Pancreas (tissue), 10 donors: ENCODE measurements at regions not wholly inside any gene's neighbourhood (a gene's known extent, or its start where the extent isn't known, plus 50 kb on each side); places are given as distances from the start of the nearest gene placed in this dataset.

Experiments
- ATAC-seq, 4 donors: fragments of 200-7000 bp; cut with Tn5 transposase; one replicate each; pipeline versions ENCODE4 v1.8.0 to v1.9.1; 2020; ENCODE audit warnings: mild to moderate bottlenecking in 4 of 4, moderate library complexity in 4 of 4
- DNase-seq, 6 donors: peaks; one replicate each; pipeline ENCODE4 v3.0.0-alpha.2; 2020
- FAIRE-seq: peaks from 2 replicates; lab custom pipeline; 2012; peaks lifted over from hg19 to GRCh38; lab: Jason Lieb, UNC
- H3K27ac ChIP-seq, 4 donors: fragments of 200-600 bp; sonication (generic); 1 replicate in 3 of 4; 2 replicates in 1 of 4; pipeline versions ENCODE4 v1.5.0 to v1.8.0; 2020
- H3K27me3 ChIP-seq, 4 donors: fragments of 200-600 bp; one replicate each; pipeline ENCODE4 v1.8.0; 2021
- H3K36me3 ChIP-seq, 3 donors: fragments of 200-600 bp; sonication (generic) in 1 of 3; one replicate each; pipeline versions ENCODE4 v1.5.0 to v1.8.0; 2020 to 2021
- H3K4me1 ChIP-seq, 3 donors: fragments of 200-600 bp; one replicate each; pipeline ENCODE4 v1.8.0; 2021
- H3K4me3 ChIP-seq, 4 donors: fragments of 200-600 bp; sonication (generic) in 2 of 4; one replicate each; pipeline versions ENCODE4 v1.5.0 to v1.8.0; 2020 to 2021
- H3K9me3 ChIP-seq, 4 donors: fragments of 200-600 bp; one replicate each; pipeline ENCODE4 v1.8.0; 2021
- CTCF ChIP-seq, 4 donors: fragments of 200-600 bp; sonication (generic) in 3 of 4; IDR thresholded peaks; one replicate each; pipeline versions ENCODE4 v1.5.0 to v1.8.0; 2021; ENCODE audit warnings: antibody characterized with exemption in 4 of 4
- WGBS, 2 donors: extraction: QIAGEN DNeasy Blood & Tissue Kit; methylation state at CpG; one replicate each; pipeline ENCODE4 v1.1.7; 2013; 5-methylcytosine and 5-hydroxymethylcytosine counted together
- intact Hi-C, 3 donors: fragments of 100-400 bp; cut with DNase I; formaldehyde crosslinking; loops; one replicate each; pipeline versions ENCODE4 v1.11.1 to v1.14.2; 2022
- donor health status: healthy with polysubstance abuse.
- donor health status: DM: no; HTN: no; CAD: no; lungs with moderate emphysema.
- donor health status: DM: no; HTN: no; CAD: no.
- donor health status: control.
- donor health status: control.
- donor health status: Bipolar disorder and iron deficiency.
- donor health status: DM: yes; HTN: yes; CAD: no.
- donor health status: DM: no; HTN: no; CAD: no.
- donor health status: DM: no; HTN: no; CAD: no.
- donor health status: DM: yes; HTN: yes; CAD: no.

- FAIRE-seq (no peak), ATAC-seq (peak; percentile 39 to 61 (median 52)), DNase-seq (no peak)
- Histone ChIP-seq H3K27me3 (no peaks in the 10 kb centered on the region), H3K27ac (no peak overlapping the region), H3K9me3 (no peaks in the 10 kb centered on the region), H3K4me3 (no peak overlapping the region), H3K4me1 (no peaks in the 10 kb centered on the region), H3K36me3 (no peaks in the 10 kb centered on the region)
- no peak for TF ChIP-seq CTCF (IDR thresholded peaks at IDR 0.05)
- intact Hi-C loops: no loop called here
- 50 to 52% methylated on average over 7 of the region's 7 CpGs for whole genome bisulfite sequencing, 2 donors
Observed at GRCh38 chr1:24236789-24237371, 49.8 kb upstream of the IFNLR1 start.
